HG03521 (cell line): ENCODE measurements at regions not wholly inside any gene's neighbourhood (a gene's known extent, or its start where the extent isn't known, plus 50 kb on each side); places are given as distances from the start of the nearest gene placed in this dataset.

ENCODE experiments used
- ATAC-seq: cut with Tn5 transposase; IDR thresholded peaks from one replicate; pipeline ENCODE4 v1.9.1; 2021; ENCODE audit warnings: mild to moderate bottlenecking, moderate library complexity; ENCODE audit not compliant: unreplicated experiment

DNA sequence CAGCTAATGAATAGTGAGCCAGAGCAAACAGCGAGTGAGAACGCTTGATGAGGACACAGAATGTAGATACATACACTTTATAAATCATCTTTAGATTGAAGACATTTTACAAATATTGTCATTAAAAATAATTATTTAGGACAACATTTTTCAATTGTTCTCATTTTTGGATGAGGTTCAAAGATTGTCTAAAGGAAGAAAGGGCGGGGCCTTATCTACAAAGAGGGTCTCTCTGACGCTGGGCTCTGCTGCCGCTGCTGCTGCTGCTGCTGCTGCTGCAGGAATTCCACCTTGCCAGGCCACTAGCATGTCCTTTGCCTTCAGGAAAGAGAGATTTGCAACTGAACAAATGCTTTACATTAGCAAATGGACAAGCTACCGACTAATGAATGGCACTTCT, 220.7 kb upstream of the TMEM161B start:
- ATAC-seq: no peak

DNA sequence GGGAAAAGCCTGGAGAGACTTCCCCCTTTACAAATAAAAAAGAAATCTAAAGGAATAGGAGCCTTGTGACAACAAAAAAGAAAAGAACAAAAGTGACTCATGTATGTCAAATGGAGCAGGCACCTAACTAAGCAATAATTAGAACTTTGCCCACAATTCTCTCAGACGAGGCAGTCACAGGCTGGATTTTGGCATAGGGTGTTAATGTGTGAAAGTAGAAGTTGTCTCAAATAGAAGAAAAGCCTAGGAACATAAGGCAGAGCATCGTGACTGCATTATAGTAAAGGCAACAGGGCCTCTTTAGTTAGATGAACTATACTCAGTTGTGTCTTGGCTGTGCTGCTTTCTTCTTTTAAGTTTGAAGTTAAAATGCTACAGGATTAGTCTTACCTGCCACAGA, 219.9 kb upstream of the TMEM161B start:
- no peak for ATAC-seq

DNA sequence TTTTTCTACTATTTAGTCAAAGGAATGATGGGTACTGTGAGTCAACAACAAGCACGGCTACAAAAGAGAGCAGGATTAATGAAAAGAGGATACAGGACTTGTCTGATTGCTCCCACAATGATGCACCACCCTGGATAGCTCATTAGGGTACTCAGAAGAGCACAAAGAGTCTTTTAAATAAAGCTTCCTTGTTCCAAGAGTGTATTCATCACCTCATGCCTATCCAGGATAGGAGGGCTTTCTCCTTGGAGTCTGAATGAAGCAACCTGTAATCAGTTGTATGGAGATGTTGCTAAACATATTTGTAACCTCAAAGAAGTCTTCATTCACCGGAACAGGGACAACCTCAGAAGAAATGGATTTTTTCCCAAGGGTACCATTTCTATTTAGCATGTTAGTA, 219.5 kb upstream of the TMEM161B start:
- ATAC-seq: no peak

DNA sequence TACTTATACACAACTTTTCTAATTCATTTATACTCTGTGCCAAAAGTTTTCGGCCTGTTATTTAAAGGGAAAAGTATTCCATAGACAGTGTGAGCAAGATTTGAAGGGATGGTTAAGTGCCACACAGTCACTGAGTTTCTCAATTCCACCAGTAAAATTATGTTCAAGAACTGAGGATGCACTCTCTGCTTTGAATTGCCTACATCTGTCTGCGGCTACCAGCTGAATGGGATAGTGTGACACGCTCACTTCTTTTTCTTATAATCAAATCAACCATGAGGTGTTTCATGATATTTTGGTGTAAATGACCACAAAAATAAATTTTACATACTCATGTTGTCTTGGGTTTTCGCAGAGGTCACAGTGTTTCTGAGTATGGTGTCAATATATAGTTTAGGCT, 218.4 kb upstream of the TMEM161B start:
- no peak for ATAC-seq

DNA sequence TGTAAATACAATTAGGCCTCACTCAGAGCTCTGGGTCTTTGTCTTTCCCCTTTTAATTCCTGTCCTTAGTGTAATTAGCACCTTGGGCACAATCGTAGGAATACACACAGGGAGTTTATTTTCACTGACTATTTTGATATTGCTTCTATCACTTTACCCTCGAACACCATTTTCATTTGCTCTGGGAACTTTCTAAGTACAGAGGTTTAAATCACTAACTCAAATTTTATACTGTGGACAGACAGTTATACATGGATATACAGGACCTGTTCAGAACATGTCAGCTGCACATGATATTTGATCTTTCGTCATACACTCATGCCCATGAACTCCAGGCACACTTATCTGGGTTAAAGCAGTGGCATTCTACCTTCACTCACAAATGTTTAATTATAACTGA, 217.8 kb upstream of the TMEM161B start:
- no peak for ATAC-seq

DNA sequence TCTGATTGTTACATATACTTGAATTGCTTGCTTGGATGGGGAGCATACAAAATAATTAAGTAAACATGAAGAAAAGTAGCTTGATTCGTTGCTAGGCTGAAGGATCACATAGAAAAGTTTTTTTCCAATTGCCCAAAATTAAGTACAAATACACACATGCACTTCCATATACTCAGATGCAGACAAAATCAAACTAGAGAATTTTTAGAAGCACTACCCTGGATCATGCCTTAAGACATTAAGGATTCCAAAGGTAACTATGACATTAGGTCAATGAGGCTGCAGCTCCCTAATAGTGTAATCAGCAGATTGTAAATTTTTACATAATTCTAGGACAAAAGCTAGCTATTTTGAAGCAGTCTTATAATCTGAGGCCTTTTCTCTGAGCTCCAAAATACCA, 216.9 kb upstream of the TMEM161B start:
- no peak for ATAC-seq

DNA sequence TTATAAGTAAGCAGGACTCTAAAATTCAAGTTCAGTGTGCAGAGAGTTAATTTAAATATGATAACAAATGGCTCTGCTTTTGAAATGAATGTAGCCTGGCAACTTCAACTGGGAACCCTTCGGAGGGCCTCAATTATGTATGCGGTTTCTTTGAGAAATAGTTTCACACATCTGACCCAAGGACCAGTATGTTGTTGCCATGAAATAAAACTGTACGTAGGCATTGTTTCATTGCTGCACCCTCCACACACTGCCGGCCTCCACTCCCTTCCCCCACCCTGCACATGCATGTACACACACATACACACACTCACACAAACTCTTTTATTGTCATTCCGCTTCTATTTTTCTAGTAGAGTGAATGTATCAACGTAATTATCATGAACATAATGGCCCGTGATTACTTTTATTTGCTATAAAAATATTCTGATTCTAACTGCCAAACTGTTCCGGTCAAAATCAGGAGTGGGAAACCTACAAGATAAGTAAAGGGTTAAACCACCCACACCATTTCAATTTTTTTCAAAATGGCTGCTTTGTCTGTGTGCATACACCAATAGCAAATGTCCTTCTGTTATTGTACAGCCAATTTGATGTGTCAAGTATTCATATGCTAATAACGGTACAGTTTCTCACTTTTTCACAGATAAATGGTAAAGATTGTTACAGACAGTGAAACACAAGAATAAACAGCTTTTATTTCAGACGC, 215.5 kb upstream of the TMEM161B start:
- ATAC-seq: no peak

DNA sequence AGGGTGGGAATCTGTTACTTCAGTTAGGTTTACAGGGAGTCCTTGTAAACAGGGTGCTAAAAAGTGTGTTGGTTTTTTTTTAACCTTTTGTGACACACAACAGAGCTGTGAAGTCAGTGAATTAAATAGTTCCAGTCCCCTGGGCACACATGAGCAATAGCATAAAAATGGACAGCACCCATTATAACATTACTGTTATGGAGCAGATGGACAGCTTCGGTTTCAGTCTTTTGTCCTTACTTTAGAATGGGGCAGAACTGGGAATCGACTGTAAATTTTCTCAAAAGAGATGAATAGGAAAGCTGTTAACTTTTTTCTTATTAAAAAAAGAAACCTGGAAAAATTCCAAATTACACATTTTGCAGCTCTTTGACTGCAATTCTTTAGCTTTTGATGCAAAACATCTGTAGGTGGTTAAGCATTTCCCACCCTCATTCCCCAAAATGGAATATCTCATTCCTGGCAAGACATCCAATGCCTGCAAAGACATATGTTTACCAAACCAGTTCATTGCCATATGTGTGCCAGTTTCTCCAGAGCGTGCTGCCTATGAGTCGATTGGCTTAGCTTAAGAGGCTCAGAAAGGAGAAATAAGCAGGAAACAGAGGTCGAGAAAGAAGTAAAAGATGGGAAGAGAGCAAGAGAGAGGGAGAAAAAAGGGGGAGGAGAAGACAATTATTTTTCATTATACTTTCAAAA, 212.3 kb upstream of the TMEM161B start:
- ATAC-seq: no peak

DNA sequence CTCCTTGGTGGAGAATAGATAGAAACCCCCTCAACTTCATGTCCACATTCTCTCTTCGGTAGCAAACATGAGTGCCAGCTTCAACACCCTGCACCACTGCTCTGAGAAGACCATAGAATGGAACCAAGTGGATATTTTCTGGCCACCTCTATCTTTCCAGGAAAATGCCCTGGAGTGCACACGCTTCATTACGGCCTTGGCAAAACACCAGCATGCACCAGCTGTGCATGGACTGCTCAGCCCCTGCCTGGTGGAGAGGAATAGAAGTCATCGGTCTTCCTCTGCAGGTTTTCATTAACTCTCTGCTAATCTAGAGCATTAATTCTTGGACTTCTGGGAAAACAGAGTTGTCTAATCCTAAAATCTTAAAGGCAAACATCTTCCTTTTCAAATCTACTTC, 211.6 kb upstream of the TMEM161B start:
- no peak for ATAC-seq

DNA sequence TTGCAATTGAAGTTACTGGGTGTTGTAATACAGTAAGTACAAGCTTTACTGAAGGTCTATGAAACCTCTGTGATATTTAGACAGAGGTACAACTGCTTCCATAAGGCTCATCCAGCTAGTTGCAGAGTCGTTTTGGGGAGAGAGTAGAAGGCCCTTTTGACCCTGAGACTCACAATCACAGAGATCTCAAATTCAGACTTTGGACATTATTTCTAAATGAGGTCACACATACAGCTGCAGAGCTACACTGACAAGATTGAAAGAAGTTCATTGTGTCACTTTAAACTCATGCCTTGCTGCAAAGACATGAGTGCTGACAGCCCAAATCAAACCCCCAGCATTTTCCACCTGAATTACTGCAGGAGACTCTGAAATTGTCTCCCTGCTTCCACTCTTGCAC, 205.9 kb upstream of the TMEM161B start:
- no peak for ATAC-seq

DNA sequence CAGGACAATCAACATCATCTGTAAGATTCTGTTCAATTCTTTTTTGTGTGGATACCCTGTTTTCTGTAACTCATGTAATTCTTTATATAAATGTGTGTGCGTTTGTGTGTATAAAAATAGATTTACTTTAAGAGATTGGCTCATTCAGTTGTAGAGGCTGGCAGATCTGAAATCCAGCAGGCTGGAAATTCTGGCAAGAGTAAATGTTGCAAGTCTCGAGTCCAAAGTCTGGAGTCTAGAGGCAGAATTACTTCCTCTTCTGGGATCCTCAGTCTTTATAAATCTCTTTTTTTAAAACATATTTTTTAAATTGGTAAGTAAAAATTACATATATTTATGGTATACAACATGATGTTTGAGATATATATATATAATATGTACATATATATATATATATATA, 202.1 kb upstream of the TMEM161B start:
- no peak for ATAC-seq

DNA sequence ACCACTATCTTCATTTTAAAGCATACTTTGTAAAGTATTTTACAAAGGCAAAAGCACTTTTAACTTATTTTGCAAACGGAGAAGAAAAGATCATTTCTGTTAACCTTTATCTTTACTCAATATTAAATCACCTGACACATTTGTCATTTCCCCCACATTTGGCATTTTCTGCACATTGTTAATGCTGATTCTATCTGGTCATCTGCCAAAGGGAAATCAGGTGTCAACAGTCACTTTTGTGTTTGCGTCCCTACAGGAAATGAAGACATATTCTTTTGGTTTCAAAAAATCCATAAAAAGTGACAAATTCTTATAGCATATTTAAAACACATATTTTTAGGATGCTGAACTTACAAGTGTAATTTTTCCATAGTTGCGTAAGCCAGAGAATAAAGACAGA, 191.3 kb upstream of the TMEM161B start:
- no peak for ATAC-seq

DNA sequence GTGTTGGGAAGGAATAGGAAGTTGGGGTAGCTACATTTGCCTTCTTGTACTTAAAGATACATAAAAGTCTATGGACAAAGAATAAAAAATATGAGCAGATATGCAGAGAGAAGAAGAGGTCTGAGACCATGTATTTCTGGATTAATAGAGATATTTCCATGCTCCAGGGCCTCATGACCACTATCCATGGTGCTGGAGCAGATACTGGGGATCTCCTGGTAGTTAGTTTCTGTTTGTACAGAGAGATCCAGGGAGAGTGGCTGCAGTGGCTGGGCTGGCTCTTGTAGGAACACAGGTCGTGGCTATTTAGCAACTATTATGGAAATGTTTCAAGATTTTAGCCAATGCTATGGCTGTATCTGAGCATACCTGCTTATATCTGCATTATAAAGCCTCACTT, 184.2 kb upstream of the TMEM161B start:
- ATAC-seq: no peak

DNA sequence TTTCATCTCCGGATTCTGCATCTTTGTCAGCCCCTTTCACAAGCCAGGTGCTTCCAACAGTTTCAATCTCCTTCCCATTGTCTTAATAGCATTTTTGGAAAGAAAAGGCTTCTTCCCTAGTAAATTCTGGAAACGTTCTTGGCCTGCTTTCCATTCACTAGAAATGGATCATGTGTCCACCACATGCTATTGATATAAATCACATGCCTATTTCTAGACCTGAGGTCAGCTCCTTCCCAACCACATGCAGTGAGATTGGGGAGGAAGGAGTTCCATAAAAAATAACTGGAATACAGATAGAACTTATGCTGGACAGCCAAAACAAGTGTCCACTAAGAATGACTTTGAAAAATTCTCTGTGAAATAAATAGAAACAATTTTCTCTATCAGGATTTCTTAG, 181.6 kb upstream of the TMEM161B start:
- no peak for ATAC-seq

DNA sequence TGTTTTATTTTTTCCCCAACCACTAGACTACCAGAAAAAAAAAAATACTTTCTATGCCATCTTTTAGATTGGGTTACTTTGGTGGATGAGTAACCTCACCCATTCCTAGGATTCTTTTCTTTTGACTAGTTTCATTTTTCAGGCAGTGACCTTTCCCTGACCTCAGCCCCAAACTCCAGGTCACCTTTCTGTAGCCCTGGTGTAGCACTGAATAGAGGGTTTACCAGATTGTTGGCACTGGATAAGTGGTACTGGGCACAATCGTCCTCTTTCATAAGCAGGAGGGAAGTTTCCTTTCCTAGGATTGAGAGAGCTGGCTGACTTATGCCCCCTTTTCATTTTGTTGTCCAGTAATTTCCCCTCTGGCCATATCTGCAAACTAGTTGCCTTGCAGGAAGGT, 169.4 kb upstream of the TMEM161B start:
- ATAC-seq: no peak

DNA sequence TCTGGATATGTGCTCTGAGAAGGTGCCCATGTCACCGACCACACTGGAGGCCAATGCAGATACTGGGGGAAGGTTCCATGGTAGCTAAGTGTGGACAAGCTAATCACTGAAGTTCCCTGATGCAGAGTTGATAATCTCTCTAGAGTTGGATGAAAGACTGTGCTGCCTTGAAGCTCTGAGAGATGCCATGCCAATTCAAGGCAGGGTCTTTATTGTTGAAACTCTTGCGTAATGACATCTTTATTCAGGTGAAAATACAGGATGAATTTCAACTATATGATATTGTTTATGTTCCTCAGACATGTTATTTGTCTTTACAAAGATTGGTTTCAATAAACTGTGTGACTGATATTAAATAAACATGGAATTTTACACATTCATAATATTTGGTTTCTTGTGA, 167.6 kb upstream of the TMEM161B start:
- no peak for ATAC-seq

DNA sequence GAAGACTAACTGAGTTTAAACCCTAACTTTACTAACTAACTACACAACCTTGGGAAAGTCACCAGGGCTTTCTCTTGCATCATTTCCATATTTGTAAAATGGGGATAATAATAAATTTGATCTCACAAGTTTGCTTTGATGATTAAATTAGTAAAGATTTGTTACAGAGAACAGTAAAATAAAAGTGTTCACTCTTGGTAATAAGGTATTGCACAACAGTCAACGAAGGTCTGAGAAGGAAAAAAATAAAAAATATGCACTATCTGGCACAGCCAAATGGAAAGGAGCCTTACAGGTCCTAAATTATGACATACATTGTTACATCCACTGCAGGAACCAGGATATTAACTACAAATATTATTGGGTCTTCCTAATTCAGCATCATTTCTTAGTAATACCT, 160.0 kb upstream of the TMEM161B start:
- no peak for ATAC-seq

DNA sequence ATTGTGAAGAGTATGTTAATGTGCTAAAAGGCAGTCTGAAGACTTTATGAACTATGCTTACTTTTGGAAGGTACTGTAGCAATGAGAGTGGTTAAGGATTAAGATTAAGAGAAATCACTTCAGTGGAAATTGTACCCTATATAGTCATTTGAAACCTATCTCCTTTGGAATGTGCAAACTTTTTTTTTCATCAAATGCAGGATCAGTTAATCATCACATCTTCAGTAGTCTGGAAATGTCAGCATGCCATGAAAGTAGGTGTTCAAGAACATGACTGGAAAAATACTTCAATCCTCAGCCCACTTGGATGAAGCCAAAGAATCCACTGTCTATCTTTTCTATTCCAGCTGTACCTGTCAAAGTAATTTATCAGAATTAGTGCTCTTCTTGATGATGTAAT, 157.8 kb upstream of the TMEM161B start:
- ATAC-seq: no peak

DNA sequence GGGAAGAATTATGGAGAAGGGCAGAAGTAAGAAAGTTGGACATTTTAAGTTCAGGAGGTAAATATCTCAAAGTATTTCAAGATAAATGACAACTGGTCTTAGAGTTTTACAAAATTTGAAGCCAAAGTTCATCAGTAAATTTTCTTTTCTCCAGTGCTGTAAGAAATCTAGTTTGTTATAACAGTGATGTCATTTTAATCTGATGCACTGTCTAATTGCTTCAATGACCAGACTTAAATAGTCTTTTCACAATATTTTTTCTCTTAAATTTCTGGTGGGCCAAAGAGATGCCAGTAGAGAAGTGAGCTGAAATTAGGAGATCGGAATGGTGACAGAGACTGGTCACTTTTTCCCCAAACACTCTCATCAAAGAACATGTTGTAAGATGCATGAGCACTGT, 156.5 kb upstream of the TMEM161B start:
- no peak for ATAC-seq

DNA sequence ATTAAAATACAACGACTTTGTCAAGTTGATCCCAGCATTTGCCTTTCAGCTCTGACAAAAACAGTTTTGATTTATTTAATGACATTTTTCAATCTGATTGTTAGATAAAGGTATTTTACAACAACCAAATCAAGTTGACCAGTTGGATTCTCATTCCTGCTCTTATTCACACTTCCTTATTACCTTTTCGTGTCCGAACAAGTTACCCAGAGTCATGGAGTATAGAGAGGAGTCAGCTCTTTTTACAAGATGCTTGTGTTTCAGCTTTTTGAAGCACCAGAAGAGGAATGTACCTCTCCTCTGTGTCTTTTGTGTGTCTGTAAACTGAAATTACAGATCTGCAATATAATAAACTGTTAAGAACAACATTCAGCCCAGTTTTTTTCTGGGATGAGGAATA, 151.3 kb upstream of the TMEM161B start:
- no peak for ATAC-seq

DNA sequence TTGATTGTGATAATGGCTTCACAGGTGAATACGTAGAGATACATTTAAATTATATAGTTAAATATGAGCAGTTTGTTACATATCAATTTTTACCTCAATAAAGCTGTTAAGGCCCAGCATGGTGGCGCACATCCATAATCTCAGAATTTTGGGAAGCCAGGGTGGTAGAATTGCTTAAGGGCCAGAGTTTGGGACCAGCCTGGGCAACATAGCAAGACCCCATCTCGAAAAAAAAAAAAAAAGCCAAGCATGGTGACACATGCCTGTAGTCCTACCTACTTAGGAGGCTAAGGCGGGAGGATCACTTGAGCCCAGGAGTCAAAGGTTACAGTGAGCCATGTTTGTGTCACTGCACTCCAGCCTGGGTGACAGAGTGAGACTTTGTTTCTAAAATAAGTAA, 138.7 kb upstream of the TMEM161B start:
- no peak for ATAC-seq

DNA sequence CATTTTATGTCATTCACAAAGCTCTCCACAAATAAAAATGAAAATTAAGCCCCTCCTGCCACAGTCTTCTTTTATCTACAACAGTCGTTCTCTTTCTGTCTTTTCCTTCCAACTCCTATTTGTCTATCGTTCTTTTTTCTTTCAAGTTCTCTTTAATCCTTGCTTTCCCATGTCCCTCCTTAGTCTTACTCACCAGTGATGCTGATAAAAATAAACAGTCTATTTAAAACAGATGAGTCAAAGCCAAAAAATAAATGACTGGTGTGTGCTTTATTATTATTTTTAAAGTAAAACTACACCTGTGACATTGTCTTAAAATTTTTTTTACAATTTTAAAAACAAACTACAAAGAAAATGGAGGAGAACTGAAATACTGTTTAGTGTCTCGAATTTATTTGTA, 137.1 kb upstream of the TMEM161B start:
- no peak for ATAC-seq

DNA sequence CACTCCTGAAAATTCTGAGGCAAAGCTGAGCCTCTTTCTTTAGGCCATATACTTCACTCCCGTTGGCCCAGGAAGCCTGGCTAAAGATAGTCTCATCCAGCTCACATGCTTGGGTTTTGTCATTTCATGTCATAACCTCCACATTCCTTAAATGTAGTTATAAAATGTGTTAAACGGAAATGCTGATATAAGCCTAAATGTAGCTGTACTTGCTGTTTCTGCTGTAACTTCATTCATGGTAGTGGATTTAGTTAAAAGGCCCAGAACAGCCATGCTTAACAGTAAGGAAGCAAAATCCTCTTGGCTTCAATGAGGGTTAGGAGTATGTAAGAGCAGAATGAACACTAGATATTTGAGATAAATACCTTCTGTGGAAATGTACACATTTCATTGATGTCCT, 135.8 kb upstream of the TMEM161B start:
- ATAC-seq: no peak
